ENCODE measurements at regions not wholly inside any gene's neighbourhood (a gene's known extent, or its start where the extent isn't known, plus 50 kb on each side); places are given as distances from the start of the nearest gene placed in this dataset.

- no peak for TF ChIP-seq SNAI2 (CRISPR knock-in tag; IDR thresholded peaks at IDR 0.05)
- no peak for TF ChIP-seq ARNTL (CRISPR knock-in tag; IDR thresholded peaks at IDR 0.05; ENCODE audit: borderline replicate concordance, low read depth)
- TF ChIP-seq CREB5 (CRISPR knock-in tag; IDR thresholded peaks at IDR 0.05; ENCODE audit: low read depth), result no peak
- no peak for TF ChIP-seq TSHZ2 (CRISPR knock-in tag; IDR thresholded peaks at IDR 0.05)
- TF ChIP-seq ZC3H10 (CRISPR knock-in tag; IDR thresholded peaks at IDR 0.05), result no peak
Observed at GRCh38 chr1:213714645-213715044, 273.1 kb upstream of the PROX1 start.

Data from SK-N-SH treated with all-trans-retinoic acid at 6 μM for 48 hours (cell line).